ENCODE measurements at regions not wholly inside any gene's neighbourhood (a gene's known extent, or its start where the extent isn't known, plus 50 kb on each side); places are given as distances from the start of the nearest gene placed in this dataset.
"Not testable (repeated sequence)": the region's sequence is repeated elsewhere in the genome, so short reads cannot be mapped to it uniquely, and the experiment has no call there.

DNA sequence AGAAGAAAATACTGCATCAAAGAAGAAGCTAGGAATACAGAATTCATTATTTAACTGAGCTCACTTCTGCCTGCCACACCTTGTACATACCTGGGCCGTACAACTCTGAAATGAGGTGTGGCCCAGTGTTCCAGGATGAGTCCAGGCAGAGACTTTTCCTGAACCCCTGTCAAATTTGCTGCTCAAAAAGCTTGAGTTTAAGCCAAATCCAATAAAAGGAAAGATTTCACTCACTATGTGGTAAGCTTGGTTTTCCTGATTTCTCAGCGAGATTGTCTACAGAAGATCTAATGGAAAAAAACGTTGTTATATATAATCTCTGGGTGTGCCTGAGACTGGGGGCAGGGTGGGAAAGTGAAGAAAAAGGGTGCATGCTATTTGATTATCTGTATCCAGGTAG, 72.1 kb upstream of the EGFR start:
- Histone ChIP-seq H3K36me3 (no peaks in the 10 kb centered on the region), H3K4me3 (no peak overlapping the region), H3K27me3 (replicated peaks; ENCODE audit: insufficient read depth) (no peaks in the 10 kb centered on the region), H3K27ac (no peak overlapping the region), H3K9me3 (no peaks in the 10 kb centered on the region), H3K4me1 (ENCODE audit: control insufficient read depth in 1 of 2, low read depth in 2 of 2) (peaks cover 0 to 7% of the 10 kb centered on the region in 2 donors)
- ATAC-seq (ENCODE audit: insufficient number of reproducible peaks, low FRiP score, low read depth) (no peak), DNase-seq (ENCODE audit: low spot score) (no peak)
- TF ChIP-seq, protein P1, sequence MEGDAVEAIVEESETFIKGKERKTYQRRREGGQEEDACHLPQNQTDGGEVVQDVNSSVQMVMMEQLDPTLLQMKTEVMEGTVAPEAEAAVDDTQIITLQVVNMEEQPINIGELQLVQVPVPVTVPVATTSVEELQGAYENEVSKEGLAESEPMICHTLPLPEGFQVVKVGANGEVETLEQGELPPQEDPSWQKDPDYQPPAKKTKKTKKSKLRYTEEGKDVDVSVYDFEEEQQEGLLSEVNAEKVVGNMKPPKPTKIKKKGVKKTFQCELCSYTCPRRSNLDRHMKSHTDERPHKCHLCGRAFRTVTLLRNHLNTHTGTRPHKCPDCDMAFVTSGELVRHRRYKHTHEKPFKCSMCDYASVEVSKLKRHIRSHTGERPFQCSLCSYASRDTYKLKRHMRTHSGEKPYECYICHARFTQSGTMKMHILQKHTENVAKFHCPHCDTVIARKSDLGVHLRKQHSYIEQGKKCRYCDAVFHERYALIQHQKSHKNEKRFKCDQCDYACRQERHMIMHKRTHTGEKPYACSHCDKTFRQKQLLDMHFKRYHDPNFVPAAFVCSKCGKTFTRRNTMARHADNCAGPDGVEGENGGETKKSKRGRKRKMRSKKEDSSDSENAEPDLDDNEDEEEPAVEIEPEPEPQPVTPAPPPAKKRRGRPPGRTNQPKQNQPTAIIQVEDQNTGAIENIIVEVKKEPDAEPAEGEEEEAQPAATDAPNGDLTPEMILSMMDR (IDR thresholded peaks at IDR 0.05), result no peak

DNA sequence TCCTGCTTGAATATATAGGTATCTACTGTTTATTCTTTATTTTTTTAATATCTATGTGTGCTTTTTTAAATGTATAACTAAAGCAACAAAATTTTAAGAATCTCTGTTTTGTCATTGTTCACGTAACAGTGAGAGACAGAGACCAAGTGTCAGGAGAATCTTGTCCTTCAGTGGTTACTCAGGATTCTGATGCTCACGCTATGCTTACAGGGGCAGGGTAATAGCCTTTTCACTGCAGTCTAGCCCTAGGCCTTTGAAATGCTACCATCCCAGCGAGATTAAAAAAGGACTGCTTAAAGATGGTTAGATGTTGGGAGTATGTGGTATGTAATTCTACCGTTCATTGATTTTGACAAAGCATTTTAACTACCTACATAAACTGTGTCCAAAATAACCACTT, 71.6 kb upstream of the EGFR start:
- DNase-seq (ENCODE audit: low spot score) (no peak), ATAC-seq (ENCODE audit: insufficient number of reproducible peaks, low FRiP score, low read depth) (no peak)
- TF ChIP-seq, protein P1 (IDR thresholded peaks at IDR 0.05), result no peak
- no peak overlapping the region for H3K27ac ChIP-seq
- H3K36me3 ChIP-seq, result no peaks in the 10 kb centered on the region
- H3K4me1 ChIP-seq (ENCODE audit: control insufficient read depth in 1 of 2, low read depth in 2 of 2), result peaks cover 0 to 7% of the 10 kb centered on the region in 2 donors
- no peak overlapping the region for H3K4me3 ChIP-seq
- H3K27me3 ChIP-seq (replicated peaks; ENCODE audit: insufficient read depth), result no peaks in the 10 kb centered on the region
- H3K9me3 ChIP-seq, result no peaks in the 10 kb centered on the region

DNA sequence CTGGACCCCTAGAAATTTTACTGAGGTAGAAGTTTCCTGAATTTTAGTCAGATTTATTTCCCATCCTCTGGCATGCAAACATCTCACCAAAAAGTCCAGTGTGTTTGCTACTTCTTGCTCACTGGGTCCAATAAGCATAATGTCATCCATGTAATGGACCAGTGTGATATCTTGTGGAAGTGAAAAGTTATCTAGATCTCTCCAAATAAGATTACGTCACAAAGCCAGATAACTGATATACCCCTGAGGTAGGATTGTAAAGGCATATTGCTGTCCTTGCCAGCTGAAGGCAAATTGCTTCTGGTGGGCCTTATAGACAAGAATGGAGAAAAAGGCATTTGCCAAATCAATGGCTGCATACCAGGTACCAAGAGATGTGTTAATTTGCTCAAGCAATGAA, 69.3 kb upstream of the EGFR start:
- not testable (repeated sequence) for H3K9me3 ChIP-seq; H3K36me3 ChIP-seq; H3K4me3 ChIP-seq; H3K27ac ChIP-seq; H3K27me3 ChIP-seq (replicated peaks; ENCODE audit: insufficient read depth); ATAC-seq (ENCODE audit: insufficient number of reproducible peaks, low FRiP score, low read depth); H3K4me1 ChIP-seq (ENCODE audit: control insufficient read depth in 1 of 2, low read depth in 2 of 2); DNase-seq (ENCODE audit: low spot score)

DNA sequence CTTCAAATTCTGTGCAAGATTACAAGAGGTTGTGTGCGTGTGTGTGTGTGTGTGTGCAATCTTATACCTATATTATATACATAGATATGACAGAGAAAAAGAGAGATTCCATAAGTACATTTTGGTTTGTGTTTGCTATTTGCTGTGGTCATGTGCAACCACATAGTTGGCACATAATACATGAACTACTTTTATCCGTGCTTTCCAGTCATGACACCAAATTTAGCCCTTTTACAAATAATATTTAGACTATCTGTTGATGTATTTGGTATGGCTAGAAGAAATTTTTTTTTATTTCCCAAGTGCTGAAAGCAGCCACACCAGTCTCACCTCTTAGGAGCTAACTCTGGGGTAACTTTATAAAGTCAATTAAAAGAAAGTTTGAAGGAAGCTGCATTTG, 63.5 kb upstream of the EGFR start:
- peaks cover 7 to 15% of the 10 kb centered on the region in 2 donors for H3K4me1 ChIP-seq (ENCODE audit: control insufficient read depth in 1 of 2, low read depth in 2 of 2)
- H3K9me3 ChIP-seq, result no peaks in the 10 kb centered on the region
- ATAC-seq (ENCODE audit: insufficient number of reproducible peaks, low FRiP score, low read depth) (no peak), DNase-seq (ENCODE audit: low spot score) (no peak)
- TF ChIP-seq, protein P1 (IDR thresholded peaks at IDR 0.05), result no peak
- H3K4me3 ChIP-seq, result no peak overlapping the region
- no peaks in the 10 kb centered on the region for H3K36me3 ChIP-seq
- H3K27ac ChIP-seq, result no peak overlapping the region
- H3K27me3 ChIP-seq (replicated peaks; ENCODE audit: insufficient read depth), result no peaks in the 10 kb centered on the region

DNA sequence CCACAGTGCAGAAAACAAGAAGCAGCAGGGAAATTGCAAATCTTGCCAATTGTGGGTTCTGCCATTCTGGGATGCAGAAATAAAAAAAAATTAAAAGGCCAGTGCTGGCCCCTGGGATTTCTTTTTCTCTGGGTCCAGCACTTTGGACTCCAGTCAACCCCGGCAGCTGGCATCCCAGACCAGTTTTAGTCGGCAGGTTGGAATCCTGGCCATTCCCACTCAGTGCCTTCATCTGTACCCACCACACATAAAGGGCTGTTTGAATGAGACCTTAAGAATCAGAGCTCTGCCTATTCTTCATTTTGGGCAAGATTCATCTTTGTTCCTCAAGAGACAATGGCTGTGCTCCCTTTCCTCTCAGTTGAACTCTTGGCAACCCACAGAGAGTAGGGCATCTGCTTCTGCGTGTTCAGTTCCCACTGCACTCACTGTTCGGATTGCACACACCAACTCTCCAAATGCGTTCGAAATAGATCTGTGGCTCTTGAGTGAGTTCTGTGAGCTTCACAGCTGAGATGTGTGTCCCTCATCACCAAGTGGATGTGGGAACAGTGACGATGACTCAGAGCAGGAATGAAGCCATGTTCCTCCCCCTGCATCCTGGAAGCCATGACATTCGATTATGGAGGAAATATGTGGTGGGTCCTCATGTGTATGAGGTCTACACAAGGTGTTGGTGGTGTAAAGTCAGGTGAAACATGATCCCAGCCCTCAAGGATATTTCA, 63.0 kb upstream of the EGFR start:
- TF ChIP-seq, protein P1 (IDR thresholded peaks at IDR 0.05), result no peak
- no peak for ATAC-seq (ENCODE audit: insufficient number of reproducible peaks, low FRiP score, low read depth)
- H3K4me3 ChIP-seq, result no peak overlapping the region
- no peaks in the 10 kb centered on the region for H3K36me3 ChIP-seq
- DNase-seq (ENCODE audit: low spot score), result no peak
- no peaks in the 10 kb centered on the region for H3K27me3 ChIP-seq (replicated peaks; ENCODE audit: insufficient read depth)
- no peak overlapping the region for H3K27ac ChIP-seq
- H3K9me3 ChIP-seq, result no peaks in the 10 kb centered on the region
- H3K4me1 ChIP-seq (ENCODE audit: control insufficient read depth in 1 of 2, low read depth in 2 of 2), result peaks cover 7 to 17% of the 10 kb centered on the region in 2 donors

DNA sequence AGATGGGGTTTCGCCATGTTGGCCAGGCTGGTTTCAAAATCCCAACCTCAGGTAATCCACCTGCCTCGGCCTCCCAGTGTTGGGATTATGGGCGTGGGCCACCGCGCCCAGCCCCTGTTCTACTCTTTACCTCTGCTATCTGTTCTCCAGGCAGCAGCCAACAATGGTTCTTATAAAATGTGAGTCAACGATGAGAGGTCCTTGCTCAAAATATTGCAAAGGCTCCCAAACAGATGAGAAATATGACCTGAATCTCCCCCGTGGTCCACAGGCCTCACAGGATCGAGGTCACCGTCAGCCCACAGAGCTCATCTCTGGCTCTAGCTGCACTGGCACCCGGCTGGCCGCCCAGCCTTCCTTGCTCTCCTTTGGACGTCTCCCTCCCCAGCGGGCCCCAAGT, 62.0 kb upstream of the EGFR start:
- TF ChIP-seq, protein P1 (IDR thresholded peaks at IDR 0.05), result no peak
- H3K27me3 ChIP-seq (replicated peaks; ENCODE audit: insufficient read depth), result no peaks in the 10 kb centered on the region

More for the DNA sequence above, 62.0 kb upstream of the EGFR start:
- no peaks in the 10 kb centered on the region for H3K9me3 ChIP-seq
- no peak overlapping the region for H3K4me3 ChIP-seq
- H3K36me3 ChIP-seq, result no peaks in the 10 kb centered on the region
- no peak overlapping the region for H3K27ac ChIP-seq
- peaks cover 7 to 27% of the 10 kb centered on the region in 2 donors for H3K4me1 ChIP-seq (ENCODE audit: control insufficient read depth in 1 of 2, low read depth in 2 of 2)
- DNase-seq (ENCODE audit: low spot score) (no peak), ATAC-seq (ENCODE audit: insufficient number of reproducible peaks, low FRiP score, low read depth) (no peak)
